ENCODE measurements at regions not wholly inside any gene's neighbourhood (a gene's known extent, or its start where the extent isn't known, plus 50 kb on each side); places are given as distances from the start of the nearest gene placed in this dataset.

DNA sequence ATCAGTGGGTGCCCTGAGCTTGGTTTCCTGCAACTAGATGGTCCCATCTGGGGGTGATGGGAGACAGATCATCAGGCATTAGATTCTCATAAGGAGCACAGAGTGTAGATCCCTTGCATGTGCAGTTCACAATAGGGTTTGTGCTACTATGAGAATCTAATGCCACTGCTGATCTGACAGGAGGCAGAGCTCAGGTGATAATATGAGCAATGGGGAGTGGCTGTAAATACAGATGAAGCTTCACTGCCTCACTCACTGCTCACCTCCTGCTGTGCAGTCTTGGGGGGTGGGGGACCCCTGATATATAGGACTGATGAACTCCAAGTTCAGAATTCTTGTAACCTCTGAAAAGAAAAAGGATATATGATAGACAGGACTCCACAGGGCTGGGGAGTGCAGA, 108.0 kb downstream of the RIN2 start:
- Histone ChIP-seq H3K9me2 (replicated peaks; ENCODE audit: low read depth, low read length) (no peaks in the 10 kb centered on the region), H3K9me3 (ENCODE audit: insufficient read depth, low read depth, low read length) (no peaks in the 10 kb centered on the region), H2AFZ (ENCODE audit: low read length) (no peak overlapping the region), H3K4me1 (ENCODE audit: insufficient read depth, low read length, poor library complexity, severe bottlenecking) (no peaks in the 10 kb centered on the region), H4K20me1 (ENCODE audit: insufficient read depth, low read length, poor library complexity, severe bottlenecking) (no peaks in the 10 kb centered on the region), H3K4me2 (ENCODE audit: low read depth, low read length, poor library complexity, severe bottlenecking) (no peak overlapping the region), H3K27me3 (ENCODE audit: insufficient read depth, low read length, poor library complexity, severe bottlenecking) (no peaks in the 10 kb centered on the region), H3K36me3 (ENCODE audit: insufficient read depth, low read length) (no peaks in the 10 kb centered on the region), H3K4me3 (ENCODE audit: low read length, poor library complexity, severe bottlenecking) (no peak overlapping the region), H3F3A (ENCODE audit: low read depth) (no peaks in the 10 kb centered on the region), H3K79me2 (ENCODE audit: insufficient read depth, low read length) (no peaks in the 10 kb centered on the region), H3K9ac (ENCODE audit: low read depth, low read length, poor library complexity, severe bottlenecking) (no peak overlapping the region)
- TF ChIP-seq, protein P1, sequence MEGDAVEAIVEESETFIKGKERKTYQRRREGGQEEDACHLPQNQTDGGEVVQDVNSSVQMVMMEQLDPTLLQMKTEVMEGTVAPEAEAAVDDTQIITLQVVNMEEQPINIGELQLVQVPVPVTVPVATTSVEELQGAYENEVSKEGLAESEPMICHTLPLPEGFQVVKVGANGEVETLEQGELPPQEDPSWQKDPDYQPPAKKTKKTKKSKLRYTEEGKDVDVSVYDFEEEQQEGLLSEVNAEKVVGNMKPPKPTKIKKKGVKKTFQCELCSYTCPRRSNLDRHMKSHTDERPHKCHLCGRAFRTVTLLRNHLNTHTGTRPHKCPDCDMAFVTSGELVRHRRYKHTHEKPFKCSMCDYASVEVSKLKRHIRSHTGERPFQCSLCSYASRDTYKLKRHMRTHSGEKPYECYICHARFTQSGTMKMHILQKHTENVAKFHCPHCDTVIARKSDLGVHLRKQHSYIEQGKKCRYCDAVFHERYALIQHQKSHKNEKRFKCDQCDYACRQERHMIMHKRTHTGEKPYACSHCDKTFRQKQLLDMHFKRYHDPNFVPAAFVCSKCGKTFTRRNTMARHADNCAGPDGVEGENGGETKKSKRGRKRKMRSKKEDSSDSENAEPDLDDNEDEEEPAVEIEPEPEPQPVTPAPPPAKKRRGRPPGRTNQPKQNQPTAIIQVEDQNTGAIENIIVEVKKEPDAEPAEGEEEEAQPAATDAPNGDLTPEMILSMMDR (conservative IDR thresholded peaks at IDR 0.05; ENCODE audit: low read length): no peak
- TF ChIP-seq EZH2phosphoT487 (IDR thresholded peaks at IDR 0.05; ENCODE audit: borderline replicate concordance): no peak

DNA sequence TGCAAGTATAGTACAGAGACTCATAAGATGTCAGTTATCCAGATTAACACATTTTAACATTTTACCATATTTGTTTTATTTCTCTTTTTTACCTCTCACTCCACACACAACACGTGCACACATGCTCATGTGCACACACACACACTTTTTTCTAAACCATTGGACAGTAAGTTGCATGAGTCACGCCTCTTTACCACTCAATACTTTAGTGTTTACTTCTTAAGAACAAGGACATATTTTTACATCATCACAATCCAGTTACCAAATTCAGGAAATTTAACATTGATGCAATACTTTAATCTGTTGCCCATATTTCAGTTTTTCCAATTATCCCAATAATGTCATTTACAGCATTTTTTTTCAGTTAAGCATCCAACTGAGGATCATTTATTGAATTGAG, 109.0 kb downstream of the RIN2 start:
- no peak overlapping the region for H3K9ac ChIP-seq (ENCODE audit: low read depth, low read length, poor library complexity, severe bottlenecking)
- H3K9me3 ChIP-seq (ENCODE audit: insufficient read depth, low read depth, low read length): no peaks in the 10 kb centered on the region
- no peaks in the 10 kb centered on the region for H3K79me2 ChIP-seq (ENCODE audit: insufficient read depth, low read length)
- H3K4me3 ChIP-seq (ENCODE audit: low read length, poor library complexity, severe bottlenecking): no peak overlapping the region
- no peaks in the 10 kb centered on the region for H3K36me3 ChIP-seq (ENCODE audit: insufficient read depth, low read length)
- no peak overlapping the region for H3K4me2 ChIP-seq (ENCODE audit: low read depth, low read length, poor library complexity, severe bottlenecking)
- H4K20me1 ChIP-seq (ENCODE audit: insufficient read depth, low read length, poor library complexity, severe bottlenecking): no peaks in the 10 kb centered on the region
- H3K27me3 ChIP-seq (ENCODE audit: insufficient read depth, low read length, poor library complexity, severe bottlenecking): no peaks in the 10 kb centered on the region
- H3F3A ChIP-seq (ENCODE audit: low read depth): no peaks in the 10 kb centered on the region
- H3K9me2 ChIP-seq (replicated peaks; ENCODE audit: low read depth, low read length): no peaks in the 10 kb centered on the region
- no peaks in the 10 kb centered on the region for H3K4me1 ChIP-seq (ENCODE audit: insufficient read depth, low read length, poor library complexity, severe bottlenecking)
- no peak overlapping the region for H2AFZ ChIP-seq (ENCODE audit: low read length)
- TF ChIP-seq, protein P1 (conservative IDR thresholded peaks at IDR 0.05; ENCODE audit: low read length): no peak
- no peak for TF ChIP-seq EZH2phosphoT487 (IDR thresholded peaks at IDR 0.05; ENCODE audit: borderline replicate concordance)

- H3K36me3 ChIP-seq (ENCODE audit: insufficient read depth, low read length): no peaks in the 10 kb centered on the region
- no peak for TF ChIP-seq EZH2phosphoT487 (IDR thresholded peaks at IDR 0.05; ENCODE audit: borderline replicate concordance)
- TF ChIP-seq, protein P1 (conservative IDR thresholded peaks at IDR 0.05; ENCODE audit: low read length): no peak
- no peaks in the 10 kb centered on the region for H3K9me2 ChIP-seq (replicated peaks; ENCODE audit: low read depth, low read length)
- H3F3A ChIP-seq (ENCODE audit: low read depth): no peaks in the 10 kb centered on the region
- H3K27me3 ChIP-seq (ENCODE audit: insufficient read depth, low read length, poor library complexity, severe bottlenecking): no peaks in the 10 kb centered on the region
- no peak overlapping the region for H3K4me3 ChIP-seq (ENCODE audit: low read length, poor library complexity, severe bottlenecking)
- no peaks in the 10 kb centered on the region for H4K20me1 ChIP-seq (ENCODE audit: insufficient read depth, low read length, poor library complexity, severe bottlenecking)
- no peaks in the 10 kb centered on the region for H3K9me3 ChIP-seq (ENCODE audit: insufficient read depth, low read depth, low read length)
- no peak overlapping the region for H3K9ac ChIP-seq (ENCODE audit: low read depth, low read length, poor library complexity, severe bottlenecking)
- no peaks in the 10 kb centered on the region for H3K79me2 ChIP-seq (ENCODE audit: insufficient read depth, low read length)
- no peak overlapping the region for H3K4me2 ChIP-seq (ENCODE audit: low read depth, low read length, poor library complexity, severe bottlenecking)
- no peaks in the 10 kb centered on the region for H3K4me1 ChIP-seq (ENCODE audit: insufficient read depth, low read length, poor library complexity, severe bottlenecking)
- no peak overlapping the region for H2AFZ ChIP-seq (ENCODE audit: low read length)
Observed at GRCh38 chr20:19867940-19868371, 109.9 kb downstream of the RIN2 start.

Data from Loucy (cell line).